ENCODE measurements at regions not wholly inside any gene's neighbourhood (a gene's known extent, or its start where the extent isn't known, plus 50 kb on each side); places are given as distances from the start of the nearest gene placed in this dataset.

GRCh38 chr1:182292193-182292741, 99.3 kb downstream of the GLUL start (continued):
- TF ChIP-seq, protein P1, sequence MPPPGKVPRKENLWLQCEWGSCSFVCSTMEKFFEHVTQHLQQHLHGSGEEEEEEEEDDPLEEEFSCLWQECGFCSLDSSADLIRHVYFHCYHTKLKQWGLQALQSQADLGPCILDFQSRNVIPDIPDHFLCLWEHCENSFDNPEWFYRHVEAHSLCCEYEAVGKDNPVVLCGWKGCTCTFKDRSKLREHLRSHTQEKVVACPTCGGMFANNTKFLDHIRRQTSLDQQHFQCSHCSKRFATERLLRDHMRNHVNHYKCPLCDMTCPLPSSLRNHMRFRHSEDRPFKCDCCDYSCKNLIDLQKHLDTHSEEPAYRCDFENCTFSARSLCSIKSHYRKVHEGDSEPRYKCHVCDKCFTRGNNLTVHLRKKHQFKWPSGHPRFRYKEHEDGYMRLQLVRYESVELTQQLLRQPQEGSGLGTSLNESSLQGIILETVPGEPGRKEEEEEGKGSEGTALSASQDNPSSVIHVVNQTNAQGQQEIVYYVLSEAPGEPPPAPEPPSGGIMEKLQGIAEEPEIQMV (tag; conservative IDR thresholded peaks at IDR 0.05; ENCODE audit: low read depth) = 0 out of 2 replicates have a peak, but pooled peaks have one; percentile 7
- TF ChIP-seq POLR2H (tag; IDR thresholded peaks at IDR 0.05; ENCODE audit: low read depth) (peak; percentile 68), NFYB (IDR thresholded peaks at IDR 0.05; ENCODE audit: extremely low read depth, insufficient read length) (no peak), E2F4 (CRISPR knock-in tag; IDR thresholded peaks at IDR 0.05; ENCODE audit: low read depth) (no peak), MTA3 (IDR thresholded peaks at IDR 0.05; ENCODE audit: borderline replicate concordance) (0 out of 2 replicates have a peak, but pooled peaks have one; percentile 20), DNMT1 (IDR thresholded peaks at IDR 0.05) (no peak), SREBF2 (CRISPR knock-in tag; IDR thresholded peaks at IDR 0.05) (no peak), MAZ (CRISPR knock-in tag; conservative IDR thresholded peaks at IDR 0.05 in 1 of 2, IDR thresholded peaks at IDR 0.05 in 1 of 2) (no peak), NFE2 (IDR thresholded peaks at IDR 0.05; ENCODE audit: low read depth) (no peak), CXXC5 (CRISPR knock-in tag; IDR thresholded peaks at IDR 0.05) (peak; percentile 47), BDP1 (IDR thresholded peaks at IDR 0.05; ENCODE audit: insufficient read depth, insufficient read length) (no peak), ZBTB49 (CRISPR knock-in tag; IDR thresholded peaks at IDR 0.05; ENCODE audit: borderline replicate concordance) (no peak), L3MBTL2 (IDR thresholded peaks at IDR 0.05) (peak; percentile 86), SUPT5H (IDR thresholded peaks at IDR 0.05) (no peak)
- TF ChIP-seq, protein P2, sequence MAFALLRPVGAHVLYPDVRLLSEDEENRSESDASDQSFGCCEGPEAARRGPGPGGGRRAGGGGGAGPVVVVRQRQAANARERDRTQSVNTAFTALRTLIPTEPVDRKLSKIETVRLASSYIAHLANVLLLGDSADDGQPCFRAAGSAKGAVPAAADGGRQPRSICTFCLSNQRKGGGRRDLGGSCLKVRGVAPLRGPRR (CRISPR knock-in tag; IDR thresholded peaks at IDR 0.05) = no peak
- TF ChIP-seq, protein P3, sequence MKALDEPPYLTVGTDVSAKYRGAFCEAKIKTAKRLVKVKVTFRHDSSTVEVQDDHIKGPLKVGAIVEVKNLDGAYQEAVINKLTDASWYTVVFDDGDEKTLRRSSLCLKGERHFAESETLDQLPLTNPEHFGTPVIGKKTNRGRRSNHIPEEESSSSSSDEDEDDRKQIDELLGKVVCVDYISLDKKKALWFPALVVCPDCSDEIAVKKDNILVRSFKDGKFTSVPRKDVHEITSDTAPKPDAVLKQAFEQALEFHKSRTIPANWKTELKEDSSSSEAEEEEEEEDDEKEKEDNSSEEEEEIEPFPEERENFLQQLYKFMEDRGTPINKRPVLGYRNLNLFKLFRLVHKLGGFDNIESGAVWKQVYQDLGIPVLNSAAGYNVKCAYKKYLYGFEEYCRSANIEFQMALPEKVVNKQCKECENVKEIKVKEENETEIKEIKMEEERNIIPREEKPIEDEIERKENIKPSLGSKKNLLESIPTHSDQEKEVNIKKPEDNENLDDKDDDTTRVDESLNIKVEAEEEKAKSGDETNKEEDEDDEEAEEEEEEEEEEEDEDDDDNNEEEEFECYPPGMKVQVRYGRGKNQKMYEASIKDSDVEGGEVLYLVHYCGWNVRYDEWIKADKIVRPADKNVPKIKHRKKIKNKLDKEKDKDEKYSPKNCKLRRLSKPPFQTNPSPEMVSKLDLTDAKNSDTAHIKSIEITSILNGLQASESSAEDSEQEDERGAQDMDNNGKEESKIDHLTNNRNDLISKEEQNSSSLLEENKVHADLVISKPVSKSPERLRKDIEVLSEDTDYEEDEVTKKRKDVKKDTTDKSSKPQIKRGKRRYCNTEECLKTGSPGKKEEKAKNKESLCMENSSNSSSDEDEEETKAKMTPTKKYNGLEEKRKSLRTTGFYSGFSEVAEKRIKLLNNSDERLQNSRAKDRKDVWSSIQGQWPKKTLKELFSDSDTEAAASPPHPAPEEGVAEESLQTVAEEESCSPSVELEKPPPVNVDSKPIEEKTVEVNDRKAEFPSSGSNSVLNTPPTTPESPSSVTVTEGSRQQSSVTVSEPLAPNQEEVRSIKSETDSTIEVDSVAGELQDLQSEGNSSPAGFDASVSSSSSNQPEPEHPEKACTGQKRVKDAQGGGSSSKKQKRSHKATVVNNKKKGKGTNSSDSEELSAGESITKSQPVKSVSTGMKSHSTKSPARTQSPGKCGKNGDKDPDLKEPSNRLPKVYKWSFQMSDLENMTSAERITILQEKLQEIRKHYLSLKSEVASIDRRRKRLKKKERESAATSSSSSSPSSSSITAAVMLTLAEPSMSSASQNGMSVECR (CRISPR knock-in tag; IDR thresholded peaks at IDR 0.05) = no peak

Measured in K562 (cell line).